ENCODE measurements at regions not wholly inside any gene's neighbourhood (a gene's known extent, or its start where the extent isn't known, plus 50 kb on each side); places are given as distances from the start of the nearest gene placed in this dataset.

DNA sequence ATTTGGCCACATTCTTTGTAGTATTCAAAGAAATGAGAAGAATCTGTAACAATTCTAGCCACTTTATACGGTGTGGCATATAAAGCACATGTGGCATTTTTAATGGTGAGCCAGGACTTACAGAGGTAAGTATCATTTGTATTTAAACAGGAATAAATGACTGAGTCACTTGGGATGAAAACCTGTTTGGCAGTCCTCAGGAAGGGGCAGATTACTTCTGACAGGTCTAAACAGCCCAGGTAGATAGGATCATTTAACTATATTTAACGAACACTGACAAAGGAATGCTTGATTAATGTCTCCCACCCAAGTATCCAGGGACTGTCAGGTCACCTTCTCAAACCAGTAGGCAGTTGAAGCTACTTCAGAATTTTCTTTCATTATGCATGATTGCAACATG lies 241.5 kb upstream of the SATB1 start:
- no peak for DNase-seq

DNA sequence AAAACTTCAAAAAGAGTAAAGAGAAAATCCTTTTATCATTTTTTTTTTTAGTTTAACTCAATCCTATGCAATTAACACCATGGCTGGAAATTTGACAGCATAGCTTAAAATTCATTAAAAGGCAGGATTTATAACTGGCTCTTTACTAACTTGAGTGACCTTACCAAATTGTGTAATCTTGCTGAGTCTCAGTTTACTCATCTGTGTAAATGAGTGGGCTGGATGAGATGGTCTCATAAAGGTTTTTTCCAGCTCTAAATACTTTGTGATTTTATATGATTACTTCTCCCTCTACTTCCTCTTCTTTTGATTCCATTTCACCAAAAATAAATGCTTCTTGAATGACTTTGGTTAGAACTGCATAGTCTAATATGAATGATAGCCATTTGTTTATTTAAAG lies 234.9 kb upstream of the SATB1 start:
- no peak for DNase-seq

DNA sequence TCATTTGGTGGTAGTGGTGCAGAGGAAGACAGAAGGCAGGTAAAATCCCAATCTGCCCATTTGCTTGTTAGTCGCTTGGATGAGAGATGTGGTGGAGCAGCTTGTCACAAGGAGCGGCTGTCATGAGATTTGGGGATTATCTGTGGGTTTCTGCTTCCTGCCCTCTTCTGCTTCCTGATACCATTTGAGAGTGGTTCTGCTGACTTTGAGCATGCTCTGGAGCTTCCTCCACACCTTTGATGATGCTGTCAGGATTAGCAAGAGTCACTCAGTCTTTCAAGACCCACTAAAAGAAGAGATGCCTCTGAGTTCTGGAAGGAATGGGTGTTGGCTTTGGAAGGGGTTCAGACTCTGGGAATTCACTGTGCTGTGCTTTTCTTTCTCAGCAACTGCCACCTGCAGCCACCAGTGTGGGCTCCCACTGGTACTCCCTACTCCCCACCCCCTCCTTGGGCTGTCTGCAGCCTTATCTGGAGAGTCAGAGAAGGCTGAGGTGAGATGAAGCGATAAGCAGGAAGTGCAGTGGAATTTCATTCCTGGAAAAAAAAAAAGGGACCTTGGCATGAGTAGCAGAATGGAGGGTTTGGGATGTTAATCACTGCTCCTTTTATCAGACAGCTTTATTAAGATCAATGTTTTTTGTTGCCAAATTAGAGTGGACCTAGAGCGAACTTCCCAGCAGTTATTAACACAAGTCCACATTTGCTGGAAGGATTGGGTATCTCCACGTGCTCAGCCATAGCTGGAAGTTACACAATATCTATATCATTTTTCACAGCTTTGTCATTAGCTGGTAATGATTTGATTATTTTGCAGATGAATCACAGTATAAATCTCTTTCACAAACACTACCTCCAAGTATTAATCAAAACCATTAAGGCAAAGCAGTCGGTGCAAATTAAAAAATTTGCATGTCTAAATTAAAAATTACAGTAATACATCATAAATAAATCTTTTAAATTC lies 233.0 kb upstream of the SATB1 start:
- DNase-seq, result peak; percentile 14

DNA sequence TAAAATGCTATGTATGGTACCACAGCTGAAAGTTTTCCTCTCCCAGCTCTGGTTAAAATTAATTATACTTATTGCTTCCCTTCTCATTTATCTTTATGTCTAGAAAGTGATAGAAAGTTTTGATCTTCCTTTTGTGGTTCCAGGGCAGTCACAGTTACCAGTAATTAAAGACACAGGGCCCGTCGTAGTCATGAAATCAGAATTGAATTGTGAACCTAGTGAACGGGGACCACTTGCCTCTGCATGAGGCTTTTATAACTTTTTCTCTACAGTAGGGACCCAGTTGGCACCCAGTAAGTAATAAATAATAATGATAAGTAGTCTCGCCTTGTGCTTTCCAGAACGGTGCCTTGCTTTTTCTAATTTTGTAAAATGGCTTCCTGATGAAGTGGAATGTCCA lies 231.7 kb upstream of the SATB1 start:
- no peak for DNase-seq

DNA sequence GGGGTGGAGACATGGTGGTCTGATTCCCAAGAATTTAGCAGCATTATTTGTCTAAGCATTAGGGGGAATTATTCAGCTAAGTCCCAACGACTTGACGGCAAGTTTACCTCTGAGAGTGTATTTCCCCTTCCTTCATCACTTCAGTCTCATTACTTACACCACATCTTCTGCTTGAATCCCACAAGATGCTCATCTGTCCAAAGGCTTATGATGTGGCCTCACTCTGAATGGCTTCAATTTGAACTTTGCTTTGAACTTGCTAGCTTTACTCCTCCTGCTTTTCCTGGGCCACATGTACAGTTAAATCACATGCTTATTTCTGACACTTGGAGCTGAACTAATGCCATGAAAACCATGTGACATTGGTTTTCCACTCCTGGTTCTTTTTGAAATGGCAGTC lies 231.3 kb upstream of the SATB1 start:
- DNase-seq, result no peak

DNA sequence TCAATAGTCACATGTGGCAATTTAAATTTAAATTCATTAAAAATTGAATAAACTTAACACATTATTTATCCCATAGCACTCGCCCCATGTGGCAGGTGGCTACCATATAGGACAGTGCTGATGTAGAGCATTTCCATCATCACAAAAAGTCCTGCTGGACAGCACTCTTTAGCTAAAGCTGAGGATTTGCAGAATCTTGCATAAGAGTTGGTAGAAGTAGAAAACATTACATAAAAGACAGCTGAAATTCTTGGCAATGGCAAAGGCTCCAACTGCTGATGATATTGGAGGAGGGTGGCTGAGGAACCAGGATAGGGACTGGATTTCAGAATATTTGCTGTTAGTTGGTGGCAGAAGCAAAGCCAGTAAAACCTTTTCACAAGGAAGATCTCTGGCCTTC lies 230.7 kb upstream of the SATB1 start:
- DNase-seq, result no peak

DNA sequence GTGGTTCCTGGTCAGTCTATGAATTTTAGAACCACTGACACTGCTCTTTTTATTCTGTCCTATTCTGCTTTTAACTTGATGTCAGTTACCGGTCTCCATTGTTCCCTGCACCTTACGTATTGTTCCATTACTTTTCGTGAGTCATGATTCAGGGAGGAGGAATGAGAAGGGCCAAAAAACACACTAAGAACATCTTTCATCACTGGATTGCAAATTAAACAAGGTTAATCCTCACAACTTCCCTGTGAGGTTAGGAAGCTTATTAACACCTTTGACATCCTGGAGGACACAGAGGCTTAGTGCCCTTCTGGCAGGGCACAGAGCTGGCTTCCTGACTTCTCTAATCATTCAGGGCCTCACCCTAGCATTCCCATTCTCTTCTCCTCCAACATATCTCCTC lies 227.6 kb upstream of the SATB1 start:
- DNase-seq, result no peak

DNA sequence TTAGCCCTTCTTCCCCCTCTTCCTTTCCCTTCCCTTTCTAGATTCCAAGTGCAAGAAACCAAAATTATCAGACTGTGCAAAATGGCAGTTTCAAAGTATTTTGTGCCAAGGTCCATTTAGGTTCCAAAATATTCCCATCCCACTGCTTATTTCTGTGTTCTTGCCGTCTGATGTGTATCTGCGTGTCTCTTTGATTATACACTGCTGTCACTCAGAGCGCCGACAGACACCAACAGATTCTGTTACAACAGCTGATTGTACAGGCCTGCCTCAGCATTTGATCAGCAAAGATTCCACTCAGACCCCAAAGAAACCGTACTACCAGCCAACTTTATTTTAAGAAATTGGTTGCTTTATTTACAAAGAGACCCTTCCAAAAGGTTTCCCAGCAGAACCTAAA lies 225.6 kb upstream of the SATB1 start:
- DNase-seq, result no peak

DNA sequence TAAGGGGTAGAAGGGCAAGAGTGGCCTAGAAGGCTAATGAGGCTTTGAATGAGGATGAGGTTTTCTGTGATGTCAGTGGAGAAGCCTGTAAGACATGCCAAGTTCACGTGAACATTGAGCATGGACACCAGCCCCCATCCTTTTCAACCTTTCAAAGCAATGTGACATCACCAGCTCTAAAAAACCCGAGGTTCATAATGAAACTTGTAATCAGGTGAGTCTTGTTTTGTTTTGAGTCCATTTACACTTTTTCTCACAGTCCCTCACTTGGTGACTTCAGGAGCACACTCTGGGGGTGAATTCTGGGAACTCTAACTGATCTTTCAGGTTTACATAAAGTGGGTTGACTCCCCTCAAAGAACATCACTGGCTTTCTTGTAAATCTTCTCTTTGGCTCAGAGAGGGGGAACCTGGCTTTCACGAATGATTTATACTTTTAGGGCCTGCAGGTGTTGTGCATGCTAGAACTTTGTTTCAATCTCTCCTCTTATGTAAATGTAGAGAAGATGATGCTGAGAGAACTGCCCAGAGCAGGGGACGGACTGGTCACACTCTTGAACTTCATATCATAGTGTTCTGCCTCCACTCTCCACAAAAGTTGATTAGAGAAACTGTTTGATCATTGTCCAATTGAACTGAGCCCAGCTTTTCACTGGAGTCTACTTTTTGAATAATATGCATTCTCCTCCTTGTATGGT lies 224.7 kb upstream of the SATB1 start:
- no peak for DNase-seq

DNA sequence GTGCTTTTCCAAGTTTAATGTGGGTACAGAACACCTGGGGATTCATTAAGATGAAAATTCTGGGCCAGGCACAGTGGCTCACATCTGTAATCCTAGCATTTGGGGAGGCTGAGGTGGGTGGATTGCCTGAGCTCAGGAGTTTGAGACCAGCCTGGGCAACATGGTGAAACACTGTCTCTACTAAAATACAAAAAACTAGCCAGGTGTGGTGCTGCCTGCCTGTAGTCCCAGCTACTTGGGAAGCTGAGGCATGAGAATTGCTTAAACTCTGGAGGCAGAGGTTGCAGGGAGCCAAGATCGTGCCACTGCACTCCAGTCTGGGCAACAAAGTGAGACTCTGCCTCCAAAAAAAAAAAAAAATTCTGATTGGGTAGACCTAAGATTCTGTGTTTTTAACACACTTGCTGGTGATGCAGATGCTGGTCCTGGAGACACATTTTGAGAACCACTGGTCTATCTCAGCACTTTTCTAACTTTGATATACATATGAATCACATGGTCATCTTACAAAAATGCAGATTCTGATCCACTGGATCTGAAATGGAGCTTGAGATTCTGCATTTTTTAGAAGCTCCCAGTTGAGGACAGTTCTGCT lies 223.8 kb upstream of the SATB1 start:
- no peak for DNase-seq

DNA sequence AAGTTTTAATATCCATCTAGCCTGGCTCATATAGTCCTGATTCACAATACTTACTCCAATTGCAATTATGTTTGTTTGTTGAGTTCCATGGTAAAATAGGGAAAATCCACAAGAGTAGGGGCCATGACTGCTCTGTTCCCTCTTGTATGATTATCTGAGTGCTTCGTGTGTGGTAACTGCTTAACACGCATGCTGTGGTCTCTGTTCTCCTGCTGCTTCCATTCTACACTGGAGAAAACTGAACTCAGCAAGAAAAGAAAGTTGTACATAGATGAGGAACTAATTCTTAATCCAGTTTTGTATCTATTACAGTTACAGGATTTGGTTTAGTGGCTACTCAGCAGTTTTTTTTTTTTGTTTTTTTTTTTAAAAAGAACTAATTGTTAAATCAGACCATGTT lies 223.0 kb upstream of the SATB1 start:
- no peak for DNase-seq

DNA sequence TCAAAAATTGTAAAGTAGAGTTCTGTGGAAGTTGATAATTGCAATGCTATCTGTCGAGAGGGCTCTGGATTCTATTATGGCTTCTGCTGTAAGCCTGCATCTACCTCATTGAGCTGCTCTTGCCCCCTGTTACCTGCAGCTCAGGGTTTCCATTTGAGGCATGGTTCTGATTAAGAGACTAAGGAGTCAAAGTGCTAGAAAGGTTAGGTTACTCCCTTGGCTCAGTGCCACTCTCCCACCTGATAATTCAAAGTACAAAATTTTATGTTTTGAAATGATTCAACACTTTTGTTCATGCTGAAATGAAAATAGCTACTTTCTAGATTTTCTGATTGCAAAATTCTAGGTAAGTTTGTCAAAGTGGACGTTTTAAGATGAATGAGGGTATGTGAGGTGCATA lies 220.5 kb upstream of the SATB1 start:
- DNase-seq, result no peak

DNA sequence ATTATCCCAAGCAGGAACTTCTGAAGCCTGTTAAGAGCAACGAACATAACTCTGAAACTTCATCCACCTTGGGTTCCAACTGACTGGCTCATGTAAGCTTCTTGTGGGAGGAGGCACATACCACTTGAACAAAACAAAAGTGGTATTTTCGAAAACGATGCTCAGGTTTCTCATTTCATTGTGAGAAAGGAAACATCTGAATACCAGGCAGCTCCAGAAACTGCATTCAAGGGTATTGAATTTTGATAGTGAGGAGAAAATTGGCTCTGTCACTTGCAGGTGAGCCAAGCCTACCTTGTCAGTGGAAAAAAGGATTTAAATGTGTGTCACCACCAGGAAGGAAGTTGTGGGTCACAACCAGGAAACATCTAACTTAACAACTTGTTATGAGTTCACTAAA lies 218.1 kb upstream of the SATB1 start:
- no peak for DNase-seq

DNA sequence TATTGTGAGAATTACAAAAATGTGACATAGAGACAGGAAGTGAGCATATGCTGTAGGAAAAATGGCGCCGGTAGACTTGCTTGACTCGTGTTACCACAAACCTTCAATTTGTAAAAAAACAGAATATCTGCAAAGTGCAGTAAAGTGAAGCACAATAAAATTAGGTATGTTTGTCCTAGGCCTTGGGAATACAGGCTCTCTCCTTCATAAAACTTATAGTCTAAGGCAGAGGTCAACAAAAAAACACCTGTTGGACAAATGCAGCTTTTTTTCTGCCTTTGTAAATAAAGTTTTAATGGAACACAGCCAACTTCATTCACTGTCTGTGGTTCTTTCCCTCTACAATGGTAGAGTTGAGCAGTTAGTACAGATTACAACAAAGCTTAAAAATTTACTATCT lies 216.8 kb upstream of the SATB1 start:
- no peak for DNase-seq

DNA sequence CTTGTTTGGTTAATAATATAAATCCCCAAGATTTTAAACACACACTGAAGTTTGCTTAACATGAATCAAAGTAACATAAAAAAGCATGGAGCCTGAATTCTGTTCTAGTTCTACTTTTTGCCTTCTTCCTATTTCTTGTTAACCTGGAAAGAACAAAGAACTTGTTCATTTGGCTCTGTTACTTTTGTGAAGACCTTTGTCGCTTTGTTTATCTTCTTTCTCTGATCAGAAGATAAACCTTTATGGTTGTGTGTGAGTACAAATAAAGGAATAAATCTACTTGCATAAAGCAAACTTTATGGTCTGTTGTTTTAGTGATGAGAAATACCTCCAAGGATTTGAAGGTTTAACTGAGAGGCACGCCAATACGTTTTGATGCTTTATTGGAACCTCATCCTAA lies 210.1 kb upstream of the SATB1 start:
- no peak for DNase-seq

DNA sequence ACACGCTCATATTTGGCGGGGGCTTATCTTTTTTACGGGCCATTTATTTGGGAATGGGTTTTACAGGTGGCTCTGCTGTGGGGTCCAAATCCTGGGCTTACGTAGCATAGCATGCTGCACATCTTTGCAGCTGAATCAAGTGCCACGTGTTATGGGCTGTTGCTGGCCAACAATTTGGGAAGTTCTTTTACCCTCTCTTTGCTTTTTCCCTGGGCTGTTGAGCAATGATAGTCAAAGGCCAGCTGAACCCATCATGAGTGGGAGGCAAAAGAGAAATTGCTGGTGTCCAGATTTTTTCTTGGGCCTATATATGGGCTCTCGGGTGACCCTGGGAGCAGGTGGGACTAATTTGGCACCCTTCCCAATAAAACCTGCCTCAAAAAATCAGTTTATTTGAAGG lies 209.3 kb upstream of the SATB1 start:
- no peak for DNase-seq

DNA sequence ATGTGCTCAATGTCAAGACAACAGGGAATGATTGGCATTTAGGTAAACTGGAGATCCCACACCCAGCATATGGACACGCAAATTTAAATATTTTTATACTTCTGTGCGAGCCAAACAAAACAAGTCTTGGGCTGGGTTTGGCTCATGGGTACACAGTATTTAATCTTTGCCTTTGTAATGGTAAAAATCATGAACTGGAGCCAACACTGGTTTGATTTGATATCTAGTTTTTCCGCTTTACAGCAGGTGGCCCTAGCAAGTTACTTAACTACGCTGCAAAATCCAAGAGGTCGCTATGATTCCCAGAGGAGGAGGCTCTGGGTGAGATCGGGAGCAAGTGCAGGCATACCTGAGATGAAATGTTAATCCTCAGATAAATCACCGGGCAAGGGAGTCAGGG lies 207.9 kb upstream of the SATB1 start:
- DNase-seq, result no peak

DNA sequence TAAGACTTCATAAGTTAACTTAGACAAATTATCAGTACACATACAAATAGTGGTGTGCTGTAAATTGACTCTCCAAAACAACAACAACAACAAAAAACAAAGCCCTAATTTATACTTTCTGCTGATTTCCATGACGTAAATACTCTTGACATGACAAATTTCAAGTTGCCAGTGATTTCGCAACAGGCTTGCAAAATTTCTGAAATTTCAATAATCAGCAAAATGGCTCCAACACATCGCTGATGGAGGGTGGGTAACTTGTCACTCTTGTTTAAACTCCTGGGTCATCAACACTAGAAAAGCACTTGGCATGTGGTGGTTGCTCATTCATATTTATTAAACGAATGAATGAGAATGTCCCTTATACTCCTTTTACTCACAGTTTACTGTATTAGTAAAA lies 205.2 kb upstream of the SATB1 start:
- no peak for DNase-seq

DNA sequence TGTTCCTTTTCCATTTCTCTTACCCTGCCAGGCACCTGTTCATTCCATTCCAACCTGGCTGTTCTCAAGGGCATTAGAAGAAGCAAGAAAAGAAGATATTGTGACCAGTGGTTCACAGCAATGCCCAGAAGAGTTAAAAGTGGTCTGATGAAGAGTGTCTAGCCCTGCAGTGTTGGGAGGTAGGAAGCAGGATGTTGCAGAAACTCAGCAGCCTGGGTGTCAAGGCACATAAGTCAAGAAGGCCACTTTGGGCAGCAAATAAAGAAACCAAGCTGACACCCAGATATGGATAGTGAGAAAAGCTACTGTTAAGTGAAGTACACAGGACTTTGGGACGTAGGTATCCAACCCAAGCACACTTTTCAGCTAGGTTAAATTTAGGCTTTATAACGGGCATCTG lies 199.9 kb upstream of the SATB1 start:
- DNase-seq, result no peak

DNA sequence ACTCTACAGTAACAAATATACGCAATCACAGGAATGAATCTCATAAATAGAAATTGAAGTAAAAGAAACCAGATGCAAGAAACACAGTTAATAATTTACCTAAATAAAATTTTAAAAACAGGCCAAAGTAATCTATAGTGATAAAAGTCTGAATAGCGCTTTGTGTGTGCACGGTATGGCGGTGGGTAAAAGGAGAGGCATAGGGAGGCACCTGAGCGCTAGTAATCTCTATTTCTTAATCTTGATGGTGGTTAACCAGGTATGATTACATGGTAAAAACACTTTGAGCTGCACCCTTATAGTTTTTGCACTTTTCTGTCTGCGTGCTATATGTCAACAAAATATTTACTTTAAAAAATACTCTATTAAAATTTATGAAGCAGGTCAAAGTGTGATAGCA lies 198.1 kb upstream of the SATB1 start:
- DNase-seq, result no peak

DNA sequence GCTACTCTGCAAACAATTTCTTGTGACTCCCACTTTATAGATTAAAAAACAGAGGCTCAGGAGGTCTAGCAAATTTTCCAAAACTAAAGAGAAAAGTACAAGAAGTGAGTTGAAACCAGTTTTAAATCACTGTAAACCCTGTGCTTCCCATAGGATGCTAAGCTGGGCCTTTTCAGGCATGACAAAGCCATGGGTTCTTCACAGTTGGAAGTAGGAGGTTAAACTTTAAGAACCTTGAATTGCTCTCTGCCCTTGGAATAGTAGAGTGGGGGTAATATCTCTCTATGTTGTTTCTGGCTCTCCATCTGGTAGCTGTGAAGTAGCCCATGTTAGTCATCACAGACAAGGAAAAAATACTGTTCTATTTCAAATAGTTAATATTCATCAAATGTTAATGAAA lies 193.6 kb upstream of the SATB1 start:
- DNase-seq, result no peak

DNA sequence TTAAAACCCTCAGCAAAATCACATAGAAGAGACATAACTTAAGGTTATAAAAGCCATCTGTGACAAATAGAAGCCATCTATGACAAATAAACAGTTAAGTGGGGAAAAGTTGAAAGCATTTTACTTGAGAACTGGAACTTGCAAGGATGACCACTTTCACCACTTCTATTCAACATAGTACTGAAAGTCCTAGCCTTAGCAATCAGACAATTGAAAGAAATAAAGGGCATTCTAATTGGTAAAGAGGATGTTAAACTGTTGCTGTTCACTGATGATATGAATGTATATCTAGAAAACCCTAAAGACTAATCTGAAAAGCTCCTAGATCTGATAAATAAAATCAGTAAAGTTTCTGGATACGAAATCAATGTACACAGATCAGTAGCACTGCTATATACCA lies 186.9 kb upstream of the SATB1 start:
- DNase-seq, result no peak

DNA sequence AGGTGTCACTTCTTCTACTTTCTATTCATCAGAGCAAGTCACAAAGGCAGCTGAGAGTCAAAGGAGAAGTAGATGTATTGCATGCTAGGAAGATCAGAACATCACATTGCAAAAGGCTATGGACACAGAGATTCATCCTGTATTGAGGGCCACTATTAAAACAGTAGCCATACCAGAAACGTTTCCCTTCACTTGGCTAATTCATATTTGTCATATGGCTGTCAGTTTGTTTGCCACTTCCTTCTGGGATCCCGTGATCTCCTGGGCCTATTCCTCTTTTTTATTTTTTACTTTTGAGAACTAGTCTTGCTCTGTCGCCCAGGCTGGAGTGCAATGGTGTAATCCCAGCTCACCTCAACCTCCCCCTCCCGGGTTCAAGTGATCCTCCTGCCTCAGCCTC lies 184.0 kb upstream of the SATB1 start:
- DNase-seq, result no peak

DNA sequence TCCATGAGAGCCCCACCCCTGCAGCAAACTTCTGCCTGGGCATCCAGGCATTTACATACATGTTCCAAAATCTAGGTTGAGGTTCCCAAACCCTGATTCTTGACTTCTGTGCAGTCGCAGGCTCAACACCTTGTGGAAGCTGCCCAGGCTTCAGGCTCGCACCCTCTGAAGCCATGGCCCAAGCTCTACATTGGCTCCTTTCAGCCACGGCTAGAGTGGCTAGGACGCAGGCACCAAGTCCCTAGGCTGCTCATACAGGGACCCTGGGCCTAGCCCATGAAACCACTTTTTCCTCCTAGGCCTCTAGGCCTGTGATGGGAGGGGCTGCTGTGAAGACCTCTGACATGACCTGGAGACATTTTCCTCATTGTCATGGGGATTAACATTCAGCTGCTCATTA lies 172.8 kb upstream of the SATB1 start:
- no peak for DNase-seq

Data from NCI-H146 (cell line).